Neural progenitor cell (in vitro differentiated cells): ENCODE measurements at regions not wholly inside any gene's neighbourhood (a gene's known extent, or its start where the extent isn't known, plus 50 kb on each side); places are given as distances from the start of the nearest gene placed in this dataset.

Experiments
- EZH2 ChIP-seq: fragments of 200-600 bp; sonication (generic); IDR thresholded peaks from 2 replicates; pipeline ENCODE4 v1.6.1; 2017; ENCODE audit warnings: antibody characterized with exemption, mild to moderate bottlenecking, moderate library complexity
- EZH2phosphoT487 ChIP-seq: fragments of 200-600 bp; sonication (generic); IDR thresholded peaks from 2 replicates; pipeline ENCODE4 v1.6.1; 2017; ENCODE audit warnings: antibody characterized with exemption
- TF ChIP-seq, protein P1 (sequence below): fragments of 200-600 bp; sonication (generic); IDR thresholded peaks from 2 replicates; pipeline ENCODE4 v1.5.1; 2017; ENCODE audit warnings: antibody characterized with exemption, mild to moderate bottlenecking

DNA sequence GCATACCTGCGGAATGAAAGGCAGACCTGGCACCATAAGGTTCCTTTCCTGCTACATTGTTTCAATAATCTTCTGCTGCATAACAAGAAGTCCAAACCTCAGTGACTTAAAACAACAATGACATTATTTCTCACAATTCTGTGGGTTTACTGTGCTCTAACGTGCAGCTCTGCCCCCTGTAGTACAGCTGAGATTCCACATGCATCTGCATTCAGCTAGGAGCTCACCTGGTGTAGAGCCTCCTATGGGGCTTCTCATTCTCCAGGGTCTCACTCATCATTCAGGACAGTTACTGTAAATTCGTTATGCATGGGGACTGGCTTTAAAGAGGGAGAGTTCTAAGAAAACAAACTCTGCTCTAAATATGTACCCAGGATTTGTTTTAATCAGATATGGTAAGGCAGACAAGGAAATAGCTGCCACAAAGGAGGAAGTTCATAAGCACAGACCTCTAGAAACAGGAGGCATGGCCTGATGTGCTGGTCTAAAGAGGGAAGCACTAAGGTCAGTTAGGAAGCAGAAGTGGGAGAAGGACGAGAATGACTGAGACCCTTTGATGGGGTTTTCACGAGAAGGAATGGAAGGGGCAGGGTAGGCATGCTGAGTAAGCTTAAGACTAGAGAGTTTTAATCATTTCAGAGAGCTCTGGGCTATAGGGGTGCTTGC lies 347.0 kb downstream of the NEK10 start:
- TF ChIP-seq, protein P1, sequence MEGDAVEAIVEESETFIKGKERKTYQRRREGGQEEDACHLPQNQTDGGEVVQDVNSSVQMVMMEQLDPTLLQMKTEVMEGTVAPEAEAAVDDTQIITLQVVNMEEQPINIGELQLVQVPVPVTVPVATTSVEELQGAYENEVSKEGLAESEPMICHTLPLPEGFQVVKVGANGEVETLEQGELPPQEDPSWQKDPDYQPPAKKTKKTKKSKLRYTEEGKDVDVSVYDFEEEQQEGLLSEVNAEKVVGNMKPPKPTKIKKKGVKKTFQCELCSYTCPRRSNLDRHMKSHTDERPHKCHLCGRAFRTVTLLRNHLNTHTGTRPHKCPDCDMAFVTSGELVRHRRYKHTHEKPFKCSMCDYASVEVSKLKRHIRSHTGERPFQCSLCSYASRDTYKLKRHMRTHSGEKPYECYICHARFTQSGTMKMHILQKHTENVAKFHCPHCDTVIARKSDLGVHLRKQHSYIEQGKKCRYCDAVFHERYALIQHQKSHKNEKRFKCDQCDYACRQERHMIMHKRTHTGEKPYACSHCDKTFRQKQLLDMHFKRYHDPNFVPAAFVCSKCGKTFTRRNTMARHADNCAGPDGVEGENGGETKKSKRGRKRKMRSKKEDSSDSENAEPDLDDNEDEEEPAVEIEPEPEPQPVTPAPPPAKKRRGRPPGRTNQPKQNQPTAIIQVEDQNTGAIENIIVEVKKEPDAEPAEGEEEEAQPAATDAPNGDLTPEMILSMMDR, result peak; percentile 51
- no peak for TF ChIP-seq EZH2phosphoT487
- TF ChIP-seq EZH2, result no peak
